ENCODE measurements at regions not wholly inside any gene's neighbourhood (a gene's known extent, or its start where the extent isn't known, plus 50 kb on each side); places are given as distances from the start of the nearest gene placed in this dataset.

- H2AFZ ChIP-seq (ENCODE audit: low read length) = no peak overlapping the region
These were observed 712.1 kb downstream of the CDH11 start for GRCh38 chr16:64409783-64410210.

More at GRCh38 chr16:64409783-64410210, 712.1 kb downstream of the CDH11 start:
- Mint-ChIP-seq H3K27ac (no peak overlapping the region), H3K27me3 (ENCODE audit: low read depth) (no peaks in the 10 kb centered on the region), H3K36me3 (ENCODE audit: insufficient read depth in 1 of 3, low read depth in 3 of 3) (no peaks in the 10 kb centered on the region), H3K4me3 (no peak overlapping the region), H3K9me3 (peaks cover 0 to 6% of the 10 kb centered on the region in 2 experiments; a peak in 1 of 5 replicates), H3K4me1 (no peaks in the 10 kb centered on the region)
- H2BK12ac ChIP-seq (ENCODE audit: insufficient read length, low read depth, low read length) = no peak overlapping the region
- no peak overlapping the region for H3K14ac ChIP-seq (ENCODE audit: insufficient read depth, low read length)
- no peak overlapping the region for H4K8ac ChIP-seq (replicated peaks; ENCODE audit: insufficient read length, low read depth, low read length)
- H3K27ac ChIP-seq (ENCODE audit: insufficient read length, low read depth, low read length) = no peak overlapping the region
- no peak overlapping the region for H2BK20ac ChIP-seq (ENCODE audit: low read depth, low read length, poor library complexity, severe bottlenecking)
- H3K4me2 ChIP-seq (ENCODE audit: insufficient read depth, insufficient read length, low read length) = no peak overlapping the region
- H3K9ac ChIP-seq (ENCODE audit: extremely low read depth, insufficient read length, low read length) = no peak overlapping the region
- no peak overlapping the region for H2BK15ac ChIP-seq (ENCODE audit: low read depth, low read length)
- H3K79me2 ChIP-seq (ENCODE audit: insufficient read depth, low read length) = no peaks in the 10 kb centered on the region
- H3K18ac ChIP-seq (ENCODE audit: insufficient read length, low read depth, low read length) = no peak overlapping the region
- TF ChIP-seq CTCF (conservative IDR thresholded peaks at IDR 0.05) = no peak
- no peaks in the 10 kb centered on the region for H4K20me1 ChIP-seq (ENCODE audit: control insufficient read depth, insufficient read depth, insufficient read length)
- H3K23ac ChIP-seq (ENCODE audit: insufficient read length, low read depth, low read length) = no peak overlapping the region
- H2BK120ac ChIP-seq (ENCODE audit: low read depth, low read length, poor library complexity, severe bottlenecking) = no peak overlapping the region
- H3K56ac ChIP-seq (ENCODE audit: insufficient read length, low read depth, low read length) = no peak overlapping the region
- no peaks in the 10 kb centered on the region for H3K4me1 ChIP-seq (ENCODE audit: insufficient read depth, low read length)
- WGBS (ENCODE audit: extremely low coverage, insufficient read length, low lambda C conversion rate) = no CpG with 5 or more reads among the region's 4 CpGs
- H3K9me3 ChIP-seq (ENCODE audit: control insufficient read depth, low read depth, low read length) = no peaks in the 10 kb centered on the region
- no peak overlapping the region for H3T11ph ChIP-seq (ENCODE audit: low read length)
- no peaks in the 10 kb centered on the region for H3K79me1 ChIP-seq (ENCODE audit: insufficient read depth, low read depth, low read length, poor library complexity, severe bottlenecking)
- no peak overlapping the region for H2AK5ac ChIP-seq (ENCODE audit: insufficient read length, low read length)
- H3K27me3 ChIP-seq (ENCODE audit: insufficient read depth, low read length) = no peaks in the 10 kb centered on the region
- H4K91ac ChIP-seq (ENCODE audit: insufficient read length, low read depth, low read length) = no peak overlapping the region
- no peaks in the 10 kb centered on the region for H3K23me2 ChIP-seq (ENCODE audit: insufficient read length, low read depth, low read length, poor library complexity, severe bottlenecking)
- H4K5ac ChIP-seq (ENCODE audit: insufficient read length, low read depth, low read length) = no peak overlapping the region
- DNase-seq = no peak
- H2BK5ac ChIP-seq (ENCODE audit: insufficient read length, low read length) = no peak overlapping the region
- H3K4ac ChIP-seq (ENCODE audit: low read depth, low read length) = no peak overlapping the region

Measured in H9 (cell line).